Stimulated activated naive CD8-positive, alpha-beta T cell treated with anti-CD3 and anti-CD28 coated beads, Interleukin-15, amount 100 ng/mL, for 72 hours (primary cell): ENCODE measurements at regions not wholly inside any gene's neighbourhood (a gene's known extent, or its start where the extent isn't known, plus 50 kb on each side); places are given as distances from the start of the nearest gene placed in this dataset.

Experiments
- ATAC-seq: fragments of 150-1000 bp; cut with Tn5 transposase; 2 replicates; pipeline ENCODE4 v1.10.0; 2021; ENCODE audit warnings: mild to moderate bottlenecking, moderate library complexity
- DNase-seq, 2 donors: peaks; one replicate each; pipeline ENCODE4 v3.0.0; 2021 to 2022
- H3K27ac Mint-ChIP-seq, 2 donors: one replicate each; pipeline ENCODE4 v1.8.0; 2022; ENCODE audit warnings: mild to moderate bottlenecking in 2 of 2, mixed read lengths in 2 of 2, moderate library complexity in 2 of 2
- H3K27me3 Mint-ChIP-seq: one replicate; pipeline ENCODE4 v1.8.0; 2022; ENCODE audit warnings: mixed read lengths
- H3K4me1 Mint-ChIP-seq: one replicate; pipeline ENCODE4 v1.8.0; 2022; ENCODE audit warnings: mild to moderate bottlenecking, mixed read lengths
- H3K4me3 Mint-ChIP-seq, 2 donors: one replicate each; pipeline ENCODE4 v1.8.0; 2022; ENCODE audit warnings: mild to moderate bottlenecking in 2 of 2, mixed read lengths in 2 of 2, moderate library complexity in 1 of 2
- H3K9me3 Mint-ChIP-seq, 2 donors: one replicate each; pipeline ENCODE4 v1.8.0; 2022; ENCODE audit warnings: mixed read lengths in 2 of 2

GRCh38 chr2:239664216-239664810 lies 263.5 kb upstream of the HDAC4 start:
- no peaks in the 10 kb centered on the region for H3K9me3 Mint-ChIP-seq
- H3K27me3 Mint-ChIP-seq: peaks cover 42% of the 10 kb centered on the region
- no peak for DNase-seq
- H3K4me1 Mint-ChIP-seq: no peaks in the 10 kb centered on the region
- ATAC-seq: no peak
- H3K4me3 Mint-ChIP-seq: no peak overlapping the region
- peak overlapping the region in 1 of 2 donors; percentile 74 for H3K27ac Mint-ChIP-seq

DNA sequence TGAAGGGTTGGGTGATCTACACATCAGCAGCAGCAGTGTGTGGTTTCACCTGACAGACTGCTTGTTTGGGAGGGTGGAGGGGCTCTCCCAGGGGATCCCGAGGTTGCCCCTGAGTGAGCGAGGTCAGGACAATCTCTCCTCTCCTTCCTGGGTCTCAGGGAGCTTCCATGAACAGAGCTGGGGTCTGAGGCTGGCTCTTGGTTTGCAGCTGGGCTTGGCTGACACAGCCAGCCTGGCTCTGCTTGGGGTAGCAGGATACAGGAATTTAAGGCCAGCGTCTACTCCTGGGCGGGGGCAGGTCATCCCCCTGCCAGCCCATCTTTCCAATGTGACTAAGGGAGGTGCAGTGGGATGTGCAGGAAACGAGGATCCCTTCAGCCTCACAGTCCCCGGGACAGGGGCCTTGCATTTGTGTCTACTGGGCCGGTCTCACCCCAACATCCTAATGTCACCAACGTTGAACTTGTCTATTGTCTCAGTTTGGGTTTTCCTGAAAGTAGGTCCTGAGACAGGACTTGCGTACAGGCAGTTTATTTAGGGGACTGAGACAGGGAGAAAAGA lies 262.6 kb upstream of the HDAC4 start:
- ATAC-seq (no peak), DNase-seq (no peak)
- H3K9me3 Mint-ChIP-seq: no peaks in the 10 kb centered on the region
- H3K4me1 Mint-ChIP-seq: no peaks in the 10 kb centered on the region
- no peak overlapping the region for H3K4me3 Mint-ChIP-seq
- peaks cover 42% of the 10 kb centered on the region for H3K27me3 Mint-ChIP-seq
- peak overlapping the region; percentile 45 to 84 for H3K27ac Mint-ChIP-seq

DNA sequence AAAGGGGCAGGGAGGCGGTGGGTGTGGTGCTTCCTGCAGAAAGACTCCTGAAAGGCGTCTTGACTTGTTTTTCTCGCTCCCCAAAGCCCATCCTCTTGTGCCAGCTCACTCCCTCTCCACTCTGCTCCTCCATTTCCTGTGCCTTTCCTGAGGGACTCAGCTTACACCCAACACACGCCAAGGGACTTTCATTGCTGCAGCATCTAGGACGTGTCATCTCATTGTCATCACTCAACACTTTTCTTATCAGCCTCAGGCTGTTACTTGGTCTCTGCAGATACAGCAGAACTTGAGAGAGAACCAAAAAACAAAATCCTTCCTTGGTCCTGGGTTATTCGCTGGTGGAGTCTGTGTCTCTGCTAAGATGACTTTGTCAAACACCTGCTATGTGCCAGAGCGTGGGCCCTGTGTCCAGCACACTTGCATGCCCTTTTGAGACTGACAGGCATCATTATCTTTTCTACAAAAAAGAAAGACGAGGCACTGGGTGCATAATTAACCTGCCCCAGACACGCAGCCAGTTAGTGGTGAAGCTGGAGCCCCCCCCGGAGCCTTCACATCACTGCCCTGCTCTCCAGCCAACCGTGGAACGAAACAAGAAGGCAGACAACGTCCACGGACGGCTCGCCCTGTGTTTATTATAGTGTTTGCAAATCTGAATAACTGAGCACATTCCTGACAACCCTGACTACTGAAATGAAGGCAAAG lies 261.7 kb upstream of the HDAC4 start:
- DNase-seq (no peak), ATAC-seq (no peak)
- H3K9me3 Mint-ChIP-seq: no peaks in the 10 kb centered on the region
- H3K4me1 Mint-ChIP-seq: no peaks in the 10 kb centered on the region
- H3K27ac Mint-ChIP-seq: peak overlapping the region in 1 of 2 donors; percentile 56
- peaks cover 48% of the 10 kb centered on the region for H3K27me3 Mint-ChIP-seq
- no peak overlapping the region for H3K4me3 Mint-ChIP-seq

DNA sequence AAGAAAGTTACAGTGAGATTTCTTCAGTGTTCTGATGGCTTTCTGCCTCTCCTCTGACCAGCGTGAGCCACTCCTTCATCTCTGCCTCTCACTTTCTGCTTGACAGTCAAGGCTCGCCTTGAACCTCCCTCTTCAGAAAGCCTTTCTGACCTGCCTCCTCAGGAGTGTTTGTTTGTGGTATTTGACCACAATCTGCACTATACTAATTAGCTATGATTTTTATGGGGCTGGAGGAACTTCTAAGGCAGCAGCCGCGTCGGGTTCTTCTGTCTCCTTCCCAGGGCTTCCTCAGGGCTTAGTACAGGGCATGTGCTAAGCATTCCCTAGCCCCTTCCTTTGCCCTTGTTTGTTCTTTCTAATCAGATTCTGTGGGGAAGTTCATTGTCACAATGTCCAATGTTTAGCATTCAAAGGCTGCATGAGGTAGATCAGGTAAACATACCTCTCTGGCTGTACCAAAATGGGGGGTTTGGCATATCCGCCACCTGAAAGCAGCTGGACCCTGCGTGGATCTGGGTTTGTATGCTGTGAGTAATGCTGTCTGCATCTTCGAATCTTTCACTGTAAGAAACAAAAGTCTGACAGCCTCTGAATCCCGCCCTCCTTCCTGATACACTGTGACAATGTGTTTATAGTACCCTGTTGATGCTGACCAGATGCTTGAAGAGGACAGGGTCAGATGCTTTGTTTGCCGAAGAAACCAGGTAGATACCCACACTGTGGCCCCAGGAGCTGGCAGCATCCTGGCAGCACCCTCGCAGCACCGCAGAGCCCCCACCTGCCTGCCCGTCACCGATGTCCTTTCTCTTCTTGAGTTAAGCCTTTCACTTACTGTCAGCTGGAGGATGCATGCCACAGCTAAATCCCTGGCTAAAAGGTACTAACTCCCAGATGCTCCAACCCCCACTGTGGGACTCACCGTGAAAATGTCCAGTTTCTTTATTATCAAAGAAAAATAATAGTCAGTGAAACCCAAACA lies 260.8 kb upstream of the HDAC4 start:
- no peak overlapping the region for H3K4me3 Mint-ChIP-seq
- H3K4me1 Mint-ChIP-seq: no peaks in the 10 kb centered on the region
- ATAC-seq (no peak), DNase-seq (no peak)
- peaks cover 53% of the 10 kb centered on the region for H3K27me3 Mint-ChIP-seq
- H3K27ac Mint-ChIP-seq: no peak overlapping the region
- no peaks in the 10 kb centered on the region for H3K9me3 Mint-ChIP-seq

DNA sequence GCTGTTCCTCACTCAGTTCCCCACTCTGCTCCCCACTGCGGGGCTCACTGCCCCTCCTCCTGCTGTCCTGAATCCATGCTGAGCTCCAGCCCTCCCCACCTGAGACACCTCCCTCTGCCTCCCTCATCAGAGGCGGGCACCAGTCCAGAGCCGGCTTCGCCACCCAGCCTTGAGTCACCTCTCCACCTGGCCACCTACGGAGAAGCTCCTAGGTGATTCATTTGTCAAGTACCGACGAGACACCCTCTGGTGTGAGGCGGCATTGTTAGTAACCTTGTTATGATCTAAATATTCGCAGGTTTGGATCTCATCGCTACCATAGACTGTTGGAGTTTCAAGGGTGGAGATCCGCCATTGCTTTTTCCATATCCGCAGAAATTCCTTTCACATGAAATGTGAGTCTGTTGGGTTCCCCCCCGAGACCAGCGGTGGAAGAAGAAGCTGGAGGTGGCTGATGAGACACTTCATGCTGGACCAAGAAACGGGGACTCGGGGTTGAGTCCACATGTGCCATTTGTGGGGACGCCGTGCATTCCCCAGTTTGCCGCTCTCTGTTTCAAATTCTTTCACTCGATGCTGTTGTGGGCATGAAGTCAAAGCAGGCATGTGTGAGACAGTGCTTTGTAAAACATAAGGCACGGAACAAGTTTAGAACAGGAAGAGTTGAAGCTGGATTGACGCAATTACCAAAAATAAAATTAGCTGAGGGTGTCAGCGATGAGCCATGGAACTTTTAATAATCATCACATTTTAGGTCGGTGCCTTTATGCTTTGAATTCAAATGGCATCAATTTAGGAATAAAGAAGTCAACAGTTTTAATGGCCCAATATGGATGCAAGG lies 259.8 kb upstream of the HDAC4 start:
- ATAC-seq (no peak), DNase-seq (no peak)
- Mint-ChIP-seq H3K27ac (no peak overlapping the region), H3K4me3 (no peak overlapping the region), H3K9me3 (no peaks in the 10 kb centered on the region), H3K27me3 (peaks cover 59% of the 10 kb centered on the region), H3K4me1 (no peaks in the 10 kb centered on the region)

DNA sequence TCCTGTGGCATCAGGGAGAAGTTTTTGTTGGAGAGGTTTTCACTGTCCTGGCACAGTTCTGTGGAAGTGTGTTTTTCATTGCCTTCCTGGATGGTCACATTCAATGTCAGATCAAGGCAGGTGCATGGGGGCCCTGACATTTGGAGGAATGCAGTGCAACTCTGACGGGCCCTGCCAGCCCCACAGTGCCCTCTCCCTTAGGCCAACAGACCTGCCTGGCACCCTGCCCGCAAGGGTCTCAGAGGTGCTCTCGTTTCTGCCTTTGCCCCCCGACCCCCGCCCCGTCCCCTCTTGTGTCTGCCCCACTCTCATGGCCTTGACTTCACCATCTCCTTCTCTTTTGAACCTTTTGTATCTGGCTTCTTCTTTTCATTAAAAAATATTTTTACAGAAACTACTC lies 257.2 kb upstream of the HDAC4 start:
- H3K27me3 Mint-ChIP-seq: peaks cover 50% of the 10 kb centered on the region
- H3K27ac Mint-ChIP-seq: no peak overlapping the region
- DNase-seq (no peak), ATAC-seq (no peak)
- H3K4me3 Mint-ChIP-seq: no peak overlapping the region
- H3K9me3 Mint-ChIP-seq: no peaks in the 10 kb centered on the region
- no peaks in the 10 kb centered on the region for H3K4me1 Mint-ChIP-seq

- no peaks in the 10 kb centered on the region for H3K4me1 Mint-ChIP-seq
- no peaks in the 10 kb centered on the region for H3K9me3 Mint-ChIP-seq
- no peak overlapping the region for H3K4me3 Mint-ChIP-seq
- no peak overlapping the region for H3K27ac Mint-ChIP-seq
- peaks cover 43% of the 10 kb centered on the region for H3K27me3 Mint-ChIP-seq
- DNase-seq (no peak), ATAC-seq (no peak)
Measured at GRCh38 chr2:239657236-239657635, 256.4 kb upstream of the HDAC4 start.

- Mint-ChIP-seq H3K4me1 (no peaks in the 10 kb centered on the region), H3K4me3 (no peak overlapping the region), H3K9me3 (peaks cover 0 to 3% of the 10 kb centered on the region in 2 donors), H3K27ac (no peak overlapping the region), H3K27me3 (peaks cover 23% of the 10 kb centered on the region)
- no peak for DNase-seq
- ATAC-seq: no peak
Measured at GRCh38 chr2:239654266-239654665, 253.4 kb upstream of the HDAC4 start.

GRCh38 chr2:239651859-239652258 lies 251.0 kb upstream of the HDAC4 start:
- Mint-ChIP-seq H3K4me3 (no peak overlapping the region), H3K27ac (no peak overlapping the region), H3K4me1 (no peaks in the 10 kb centered on the region), H3K9me3 (peaks cover 0 to 14% of the 10 kb centered on the region in 2 donors), H3K27me3 (peaks cover 19% of the 10 kb centered on the region)
- ATAC-seq (no peak), DNase-seq (no peak)

GRCh38 chr2:239650674-239651073 lies 249.9 kb upstream of the HDAC4 start:
- Mint-ChIP-seq H3K27me3 (peaks cover 13% of the 10 kb centered on the region), H3K27ac (no peak overlapping the region), H3K4me1 (no peaks in the 10 kb centered on the region), H3K9me3 (peaks cover 0 to 14% of the 10 kb centered on the region in 2 donors), H3K4me3 (no peak overlapping the region)
- ATAC-seq: no peak
- no peak for DNase-seq

DNA sequence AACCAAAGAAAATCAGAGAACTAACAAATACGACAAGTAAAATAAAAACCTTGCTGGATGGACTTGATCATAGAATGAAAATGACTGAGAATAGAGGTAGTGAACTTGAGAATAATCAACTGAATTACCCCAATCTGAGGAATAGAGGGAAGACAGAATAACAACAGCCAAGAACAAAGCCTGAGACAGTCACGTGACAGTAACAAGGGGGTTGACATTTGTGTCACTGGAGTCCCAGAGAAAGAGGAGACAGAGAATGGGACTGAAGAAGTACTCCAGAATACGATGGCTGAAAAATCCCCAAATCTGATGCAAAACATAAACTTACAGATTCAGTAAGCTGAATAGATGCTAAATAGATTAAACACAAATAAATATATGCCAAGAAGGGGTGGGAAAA lies 248.5 kb upstream of the HDAC4 start:
- ATAC-seq: no peak

GRCh38 chr2:239648607-239649006 lies 247.8 kb upstream of the HDAC4 start:
- Mint-ChIP-seq H3K4me1 (no peaks in the 10 kb centered on the region), H3K27ac (no peak overlapping the region), H3K27me3 (peaks cover 13% of the 10 kb centered on the region), H3K4me3 (no peak overlapping the region), H3K9me3 (peaks cover 0 to 14% of the 10 kb centered on the region in 2 donors)
- DNase-seq: no peak
- ATAC-seq: no peak

More for the DNA sequence above, 248.5 kb upstream of the HDAC4 start:
- no peak overlapping the region for H3K4me3 Mint-ChIP-seq
- no peak overlapping the region for H3K27ac Mint-ChIP-seq
- H3K27me3 Mint-ChIP-seq: peaks cover 13% of the 10 kb centered on the region
- H3K4me1 Mint-ChIP-seq: no peaks in the 10 kb centered on the region
- DNase-seq: no peak
- peaks cover 0 to 14% of the 10 kb centered on the region in 2 donors for H3K9me3 Mint-ChIP-seq

- ATAC-seq (no peak), DNase-seq (no peak)
- H3K4me1 Mint-ChIP-seq: no peaks in the 10 kb centered on the region
- H3K27me3 Mint-ChIP-seq: peaks cover 13% of the 10 kb centered on the region
- peaks cover 0 to 14% of the 10 kb centered on the region in 2 donors for H3K9me3 Mint-ChIP-seq
- no peak overlapping the region for H3K27ac Mint-ChIP-seq
- H3K4me3 Mint-ChIP-seq: no peak overlapping the region
Measured at GRCh38 chr2:239647052-239647819, 246.4 kb upstream of the HDAC4 start.

DNA sequence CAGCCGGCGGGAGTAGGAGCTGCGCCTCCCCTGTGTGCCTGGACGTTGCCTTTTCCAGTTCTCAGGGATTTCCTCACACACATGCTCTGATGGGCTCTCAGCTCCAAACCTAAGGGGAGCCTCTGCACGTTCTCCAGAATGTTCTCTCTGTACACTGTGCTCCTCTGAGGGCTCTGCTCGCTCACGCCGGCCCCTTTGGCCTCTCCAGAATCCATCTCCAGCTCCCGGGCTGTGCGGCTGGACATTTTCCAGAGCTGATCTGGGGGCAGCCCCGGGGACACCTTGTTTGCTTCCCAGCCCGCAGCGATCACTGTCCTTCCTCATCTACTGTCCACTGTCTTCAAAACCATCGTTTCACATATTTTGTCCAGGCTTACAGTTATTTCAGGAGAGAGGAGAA lies 245.4 kb upstream of the HDAC4 start:
- Mint-ChIP-seq H3K4me1 (no peaks in the 10 kb centered on the region), H3K27ac (no peak overlapping the region), H3K27me3 (peaks cover 13% of the 10 kb centered on the region), H3K4me3 (no peak overlapping the region), H3K9me3 (peaks cover 0 to 14% of the 10 kb centered on the region in 2 donors)
- ATAC-seq (no peak), DNase-seq (no peak)
